ENCODE measurements at regions not wholly inside any gene's neighbourhood (a gene's known extent, or its start where the extent isn't known, plus 50 kb on each side); places are given as distances from the start of the nearest gene placed in this dataset.
"Not testable (repeated sequence)": the region's sequence is repeated elsewhere in the genome, so short reads cannot be mapped to it uniquely, and the experiment has no call there.

DNA sequence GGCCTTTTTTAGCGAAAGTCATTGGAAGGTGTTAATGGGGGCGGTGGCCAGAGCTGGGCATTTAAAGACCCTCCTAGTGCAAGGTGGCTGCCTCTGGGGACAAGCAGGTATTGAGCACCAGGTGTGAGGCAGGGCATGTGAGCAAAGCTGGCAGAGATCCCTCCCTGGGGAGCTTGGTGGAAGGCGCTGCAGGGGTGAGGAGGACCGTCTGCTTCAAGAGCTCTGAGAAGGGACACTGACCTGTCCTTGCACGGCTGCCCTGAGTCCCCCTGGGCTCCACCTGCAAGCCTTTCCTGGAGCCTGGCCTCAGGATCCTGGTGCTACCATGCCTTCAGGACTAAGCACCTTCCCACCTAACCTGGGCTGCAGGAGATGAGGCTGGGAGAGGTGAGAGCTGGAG lies 127.0 kb upstream of the CIBAR2 start:
- no peaks in the 10 kb centered on the region for H3K27me3 ChIP-seq (ENCODE audit: control insufficient read depth in 5 of 5, insufficient read depth in 4 of 5, low read length in 5 of 5)
- no peak overlapping the region for H3K27ac ChIP-seq (ENCODE audit: low read depth, low read length)
- no peaks in the 10 kb centered on the region for H3K9me3 ChIP-seq (ENCODE audit: control insufficient read depth in 5 of 5, low read length in 5 of 5)
- peaks cover 0 to 38% (median 33%) of the 10 kb centered on the region in 5 donors for H3K4me1 ChIP-seq (ENCODE audit: control insufficient read depth in 5 of 5, insufficient read depth in 5 of 5, low read length in 5 of 5)
- peaks cover 0 to 2% (median 0%) of the 10 kb centered on the region in 5 donors for H3K36me3 ChIP-seq (ENCODE audit: control insufficient read depth in 5 of 5, insufficient read depth in 5 of 5, low read length in 5 of 5)
- H3K4me3 ChIP-seq (ENCODE audit: low read depth in 1 of 5, low read length in 5 of 5), result no peak overlapping the region
- no peak overlapping the region for H3K9ac ChIP-seq (ENCODE audit: low read length in 5 of 5)

GRCh38 chr16:85239871-85240270 lies 127.6 kb upstream of the CIBAR2 start:
- H3K4me1 ChIP-seq (ENCODE audit: control insufficient read depth in 5 of 5, insufficient read depth in 5 of 5, low read length in 5 of 5), result peaks cover 0 to 31% (median 29%) of the 10 kb centered on the region in 5 donors
- no peak overlapping the region for H3K9ac ChIP-seq (ENCODE audit: low read length in 5 of 5)
- peaks cover 0 to 2% (median 0%) of the 10 kb centered on the region in 5 donors for H3K36me3 ChIP-seq (ENCODE audit: control insufficient read depth in 5 of 5, insufficient read depth in 5 of 5, low read length in 5 of 5)
- no peaks in the 10 kb centered on the region for H3K27me3 ChIP-seq (ENCODE audit: control insufficient read depth in 5 of 5, insufficient read depth in 4 of 5, low read length in 5 of 5)
- no peak overlapping the region for H3K27ac ChIP-seq (ENCODE audit: low read depth, low read length)
- no peaks in the 10 kb centered on the region for H3K9me3 ChIP-seq (ENCODE audit: control insufficient read depth in 5 of 5, low read length in 5 of 5)
- H3K4me3 ChIP-seq (ENCODE audit: low read depth in 1 of 5, low read length in 5 of 5), result no peak overlapping the region

DNA sequence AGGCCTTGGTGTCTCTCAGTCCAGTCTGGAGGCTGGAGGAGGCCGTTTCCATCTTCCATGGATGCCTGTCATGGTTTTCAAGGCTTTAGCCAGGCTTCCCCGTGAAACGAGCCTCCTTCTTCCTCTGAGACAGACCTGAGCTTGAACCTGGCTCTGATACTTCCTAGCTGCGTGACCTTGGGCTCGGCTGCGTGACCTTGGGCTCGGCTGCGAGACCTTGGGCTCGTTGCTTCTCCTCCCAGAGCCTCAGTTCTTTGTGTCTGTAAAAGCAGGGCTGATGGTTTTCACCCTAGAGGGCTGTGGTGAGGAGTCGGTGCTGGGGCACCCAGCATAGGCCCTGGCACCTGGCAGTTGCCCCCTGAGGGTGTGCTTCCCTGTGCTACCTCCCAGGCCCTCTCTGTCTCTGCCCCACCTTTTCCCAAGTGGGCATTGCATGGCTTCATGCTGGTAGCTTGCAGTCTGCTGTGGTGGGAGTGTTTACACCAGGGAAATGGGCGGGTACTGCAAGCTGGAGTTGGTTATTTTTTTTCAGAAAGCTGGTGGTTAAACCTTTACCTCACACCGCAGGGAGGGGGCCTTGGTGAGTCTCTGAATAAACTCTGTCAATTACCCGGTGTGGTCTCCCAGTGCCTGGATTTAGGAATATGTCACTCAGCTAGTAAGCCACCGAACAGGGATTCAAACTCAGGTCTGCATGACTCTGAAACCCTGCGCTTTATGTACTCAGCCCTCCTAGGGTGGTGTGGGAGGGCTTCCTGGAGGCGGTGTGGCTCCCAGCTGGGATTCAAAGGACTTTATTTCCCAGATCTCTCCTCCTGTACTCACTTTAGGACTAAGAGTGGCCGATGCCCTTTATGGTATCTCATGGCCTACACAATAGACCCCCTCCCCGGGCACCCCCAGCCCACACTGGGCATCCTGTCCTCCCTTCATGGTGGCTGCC lies 129.0 kb upstream of the CIBAR2 start:
- H3K9ac ChIP-seq (ENCODE audit: low read length in 5 of 5), result no peak overlapping the region

GRCh38 chr16:85242140-85242539 lies 129.9 kb upstream of the CIBAR2 start:
- Histone ChIP-seq H3K36me3 (ENCODE audit: control insufficient read depth in 5 of 5, insufficient read depth in 5 of 5, low read length in 5 of 5) (peaks cover 0 to 2% (median 0%) of the 10 kb centered on the region in 5 donors), H3K27ac (ENCODE audit: low read depth, low read length) (no peak overlapping the region), H3K4me3 (ENCODE audit: low read depth in 1 of 5, low read length in 5 of 5) (no peak overlapping the region), H3K4me1 (ENCODE audit: control insufficient read depth in 5 of 5, insufficient read depth in 5 of 5, low read length in 5 of 5) (peaks cover 0 to 32% (median 21%) of the 10 kb centered on the region in 5 donors), H3K9me3 (ENCODE audit: control insufficient read depth in 5 of 5, low read length in 5 of 5) (no peaks in the 10 kb centered on the region), H3K27me3 (ENCODE audit: control insufficient read depth in 5 of 5, insufficient read depth in 4 of 5, low read length in 5 of 5) (no peaks in the 10 kb centered on the region), H3K9ac (ENCODE audit: low read length in 5 of 5) (no peak overlapping the region)

More for the DNA sequence above, 129.0 kb upstream of the CIBAR2 start:
- Histone ChIP-seq H3K27ac (ENCODE audit: low read depth, low read length) (no peak overlapping the region), H3K27me3 (ENCODE audit: control insufficient read depth in 5 of 5, insufficient read depth in 4 of 5, low read length in 5 of 5) (no peaks in the 10 kb centered on the region), H3K4me3 (ENCODE audit: low read depth in 1 of 5, low read length in 5 of 5) (no peak overlapping the region), H3K4me1 (ENCODE audit: control insufficient read depth in 5 of 5, insufficient read depth in 5 of 5, low read length in 5 of 5) (peaks cover 0 to 30% (median 26%) of the 10 kb centered on the region in 5 donors), H3K36me3 (ENCODE audit: control insufficient read depth in 5 of 5, insufficient read depth in 5 of 5, low read length in 5 of 5) (peaks cover 0 to 2% (median 0%) of the 10 kb centered on the region in 5 donors), H3K9me3 (ENCODE audit: control insufficient read depth in 5 of 5, low read length in 5 of 5) (no peaks in the 10 kb centered on the region)

- no peak overlapping the region for H3K4me3 ChIP-seq (ENCODE audit: low read depth in 1 of 5, low read length in 5 of 5)
- H3K36me3 ChIP-seq (ENCODE audit: control insufficient read depth in 5 of 5, insufficient read depth in 5 of 5, low read length in 5 of 5), result peaks cover 0 to 2% (median 0%) of the 10 kb centered on the region in 5 donors
- H3K27me3 ChIP-seq (ENCODE audit: control insufficient read depth in 5 of 5, insufficient read depth in 4 of 5, low read length in 5 of 5), result no peaks in the 10 kb centered on the region
- peaks cover 0 to 35% (median 20%) of the 10 kb centered on the region in 5 donors for H3K4me1 ChIP-seq (ENCODE audit: control insufficient read depth in 5 of 5, insufficient read depth in 5 of 5, low read length in 5 of 5)
- no peak overlapping the region for H3K27ac ChIP-seq (ENCODE audit: low read depth, low read length)
- H3K9ac ChIP-seq (ENCODE audit: low read length in 5 of 5), result no peak overlapping the region
- H3K9me3 ChIP-seq (ENCODE audit: control insufficient read depth in 5 of 5, low read length in 5 of 5), result no peaks in the 10 kb centered on the region
Measured at GRCh38 chr16:85243308-85243707, 131.0 kb upstream of the CIBAR2 start.

GRCh38 chr16:85244452-85244851 lies 132.2 kb upstream of the CIBAR2 start:
- H3K27me3 ChIP-seq (ENCODE audit: control insufficient read depth in 5 of 5, insufficient read depth in 4 of 5, low read length in 5 of 5); H3K9ac ChIP-seq (ENCODE audit: low read length in 5 of 5); H3K9me3 ChIP-seq (ENCODE audit: control insufficient read depth in 5 of 5, low read length in 5 of 5); H3K4me3 ChIP-seq (ENCODE audit: low read depth in 1 of 5, low read length in 5 of 5); H3K36me3 ChIP-seq (ENCODE audit: control insufficient read depth in 5 of 5, insufficient read depth in 5 of 5, low read length in 5 of 5); H3K27ac ChIP-seq (ENCODE audit: low read depth, low read length): not testable (repeated sequence)
- peaks cover 0 to 42% (median 25%) of the 10 kb centered on the region in 5 donors for H3K4me1 ChIP-seq (ENCODE audit: control insufficient read depth in 5 of 5, insufficient read depth in 5 of 5, low read length in 5 of 5)

DNA sequence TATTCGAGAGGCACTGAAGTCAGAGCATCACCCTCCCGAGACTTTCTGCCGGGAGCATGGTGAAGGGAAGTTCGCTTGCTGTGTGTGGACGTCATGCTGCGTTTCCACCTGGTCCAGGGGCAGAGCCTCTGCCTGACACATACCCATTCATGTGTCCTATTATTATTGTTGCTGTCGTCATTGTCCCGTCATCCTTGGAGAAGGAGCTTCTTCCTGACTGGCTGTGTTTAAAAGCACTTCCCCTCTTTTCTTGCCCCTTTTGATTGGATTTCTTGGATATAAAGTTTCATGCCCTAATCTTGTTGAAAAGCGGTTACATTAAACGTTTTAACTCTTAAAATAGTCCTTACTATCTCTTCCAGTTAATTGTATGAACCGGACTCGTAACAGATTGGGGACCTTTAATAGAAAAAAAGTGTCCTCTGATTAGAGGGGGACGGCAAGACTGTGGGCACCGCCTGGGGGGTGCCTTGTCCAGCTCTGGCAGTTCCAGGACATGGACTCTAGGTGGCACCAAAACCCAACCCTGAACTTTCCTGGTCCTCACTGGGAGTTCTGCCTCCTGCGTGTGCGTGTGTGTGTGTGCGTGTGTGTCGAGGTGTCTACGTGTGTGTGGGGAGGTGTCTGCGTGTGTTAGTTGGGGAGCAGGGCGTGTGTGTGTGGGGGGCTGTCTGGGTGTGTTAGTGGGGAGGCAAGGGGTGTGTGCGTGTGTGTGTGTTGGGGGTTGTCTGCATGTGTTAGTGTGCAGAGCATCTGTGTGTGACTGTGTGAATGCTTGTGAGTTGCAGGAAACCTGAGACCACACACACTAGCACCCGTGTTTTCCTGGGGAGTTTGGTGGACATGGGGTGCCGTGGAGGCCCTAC lies 133.3 kb upstream of the CIBAR2 start:
- Histone ChIP-seq H3K9ac (ENCODE audit: low read length in 5 of 5) (no peak overlapping the region), H3K9me3 (ENCODE audit: control insufficient read depth in 5 of 5, low read length in 5 of 5) (no peaks in the 10 kb centered on the region), H3K27me3 (ENCODE audit: control insufficient read depth in 5 of 5, insufficient read depth in 4 of 5, low read length in 5 of 5) (no peaks in the 10 kb centered on the region), H3K4me3 (ENCODE audit: low read depth in 1 of 5, low read length in 5 of 5) (no peak overlapping the region), H3K36me3 (ENCODE audit: control insufficient read depth in 5 of 5, insufficient read depth in 5 of 5, low read length in 5 of 5) (peaks cover 0 to 2% (median 0%) of the 10 kb centered on the region in 5 donors), H3K4me1 (ENCODE audit: control insufficient read depth in 5 of 5, insufficient read depth in 5 of 5, low read length in 5 of 5) (peaks cover 0 to 52% (median 29%) of the 10 kb centered on the region in 5 donors), H3K27ac (ENCODE audit: low read depth, low read length) (no peak overlapping the region)

GRCh38 chr16:85246473-85246872 lies 134.2 kb upstream of the CIBAR2 start:
- H3K27ac ChIP-seq (ENCODE audit: low read depth, low read length), result no peak overlapping the region
- H3K4me3 ChIP-seq (ENCODE audit: low read depth in 1 of 5, low read length in 5 of 5), result no peak overlapping the region

GRCh38 chr16:85246973-85247372 lies 134.7 kb upstream of the CIBAR2 start:
- Histone ChIP-seq H3K27ac (ENCODE audit: low read depth, low read length) (no peak overlapping the region), H3K4me1 (ENCODE audit: control insufficient read depth in 5 of 5, insufficient read depth in 5 of 5, low read length in 5 of 5) (peaks cover 0 to 64% (median 37%) of the 10 kb centered on the region in 5 donors)

More at GRCh38 chr16:85246473-85246872, 134.2 kb upstream of the CIBAR2 start:
- Histone ChIP-seq H3K27me3 (ENCODE audit: control insufficient read depth in 5 of 5, insufficient read depth in 4 of 5, low read length in 5 of 5) (no peaks in the 10 kb centered on the region), H3K36me3 (ENCODE audit: control insufficient read depth in 5 of 5, insufficient read depth in 5 of 5, low read length in 5 of 5) (peaks cover 0 to 2% (median 0%) of the 10 kb centered on the region in 5 donors), H3K9me3 (ENCODE audit: control insufficient read depth in 5 of 5, low read length in 5 of 5) (no peaks in the 10 kb centered on the region), H3K9ac (ENCODE audit: low read length in 5 of 5) (no peak overlapping the region), H3K4me1 (ENCODE audit: control insufficient read depth in 5 of 5, insufficient read depth in 5 of 5, low read length in 5 of 5) (peaks cover 0 to 59% (median 34%) of the 10 kb centered on the region in 5 donors)

More at GRCh38 chr16:85246973-85247372, 134.7 kb upstream of the CIBAR2 start:
- Histone ChIP-seq H3K27me3 (ENCODE audit: control insufficient read depth in 5 of 5, insufficient read depth in 4 of 5, low read length in 5 of 5) (no peaks in the 10 kb centered on the region), H3K4me3 (ENCODE audit: low read depth in 1 of 5, low read length in 5 of 5) (no peak overlapping the region), H3K36me3 (ENCODE audit: control insufficient read depth in 5 of 5, insufficient read depth in 5 of 5, low read length in 5 of 5) (peaks cover 0 to 2% (median 0%) of the 10 kb centered on the region in 5 donors), H3K9me3 (ENCODE audit: control insufficient read depth in 5 of 5, low read length in 5 of 5) (no peaks in the 10 kb centered on the region), H3K9ac (ENCODE audit: low read length in 5 of 5) (no peak overlapping the region)

Data from subcutaneous abdominal adipose tissue (tissue), 5 donors.